ENCODE measurements at regions not wholly inside any gene's neighbourhood (a gene's known extent, or its start where the extent isn't known, plus 50 kb on each side); places are given as distances from the start of the nearest gene placed in this dataset.

GRCh38 chr22:27212617-27213177 lies 555.3 kb downstream of the MIAT start:
- no peak overlapping the region for H3K14ac ChIP-seq (ENCODE audit: insufficient read depth, low read length)
- no peak overlapping the region for H4K8ac ChIP-seq (replicated peaks; ENCODE audit: insufficient read length, low read depth, low read length)
- H2BK20ac ChIP-seq (ENCODE audit: low read depth, low read length, poor library complexity, severe bottlenecking): no peak overlapping the region
- DNase-seq: no peak
- no peaks in the 10 kb centered on the region; the same call in 1 of the 2 replicates for H3K27me3 ChIP-seq (ENCODE audit: insufficient read depth, low read length)
- H3K4me1 ChIP-seq (ENCODE audit: insufficient read depth, low read length): no peaks in the 10 kb centered on the region
- H3K4ac ChIP-seq (ENCODE audit: low read depth, low read length): no peak overlapping the region
- no CpG with 5 or more reads among the region's 14 CpGs for WGBS (ENCODE audit: extremely low coverage, insufficient read length, low lambda C conversion rate)
- no peaks in the 10 kb centered on the region for H4K20me1 ChIP-seq (ENCODE audit: control insufficient read depth, insufficient read depth, insufficient read length)
- H3K27ac Mint-ChIP-seq: no peak overlapping the region
- no peak overlapping the region for H3K4me3 Mint-ChIP-seq
- H3K4me2 ChIP-seq (ENCODE audit: insufficient read depth, insufficient read length, low read length): no peak overlapping the region
- H3T11ph ChIP-seq (ENCODE audit: low read length): no peak overlapping the region
- H2BK120ac ChIP-seq (ENCODE audit: low read depth, low read length, poor library complexity, severe bottlenecking): no peak overlapping the region
- H3K18ac ChIP-seq (ENCODE audit: insufficient read length, low read depth, low read length): no peak overlapping the region
- H2AFZ ChIP-seq (ENCODE audit: low read length): no peak overlapping the region
- H3K23me2 ChIP-seq (ENCODE audit: insufficient read length, low read depth, low read length, poor library complexity, severe bottlenecking): no peaks in the 10 kb centered on the region
- no peak overlapping the region for H4K91ac ChIP-seq (ENCODE audit: insufficient read length, low read depth, low read length)
- H3K4me1 Mint-ChIP-seq: peaks cover 10 to 16% of the 10 kb centered on the region in 2 experiments
- no peak overlapping the region for H3K23ac ChIP-seq (ENCODE audit: insufficient read length, low read depth, low read length)
- H2BK15ac ChIP-seq (ENCODE audit: low read depth, low read length): no peak overlapping the region
- H3K27me3 Mint-ChIP-seq (ENCODE audit: low read depth): peaks cover 13% of the 10 kb centered on the region
- no peak overlapping the region for H4K5ac ChIP-seq (ENCODE audit: insufficient read length, low read depth, low read length)
- H3K9ac ChIP-seq (ENCODE audit: extremely low read depth, insufficient read length, low read length): no peak overlapping the region
- no peaks in the 10 kb centered on the region for H3K36me3 Mint-ChIP-seq (ENCODE audit: insufficient read depth in 1 of 3, low read depth in 3 of 3)
- H2AK5ac ChIP-seq (ENCODE audit: insufficient read length, low read length): no peak overlapping the region
- no peak overlapping the region for H2BK5ac ChIP-seq (ENCODE audit: insufficient read length, low read length)
- H3K79me2 ChIP-seq (ENCODE audit: insufficient read depth, low read length): no peaks in the 10 kb centered on the region
- no peak overlapping the region for H3K27ac ChIP-seq (ENCODE audit: insufficient read length, low read depth, low read length)
- no peaks in the 10 kb centered on the region for H3K9me3 ChIP-seq (ENCODE audit: control insufficient read depth, low read depth, low read length)
- no peak overlapping the region for H2BK12ac ChIP-seq (ENCODE audit: insufficient read length, low read depth, low read length)
- H3K56ac ChIP-seq (ENCODE audit: insufficient read length, low read depth, low read length): no peak overlapping the region
- no peaks in the 10 kb centered on the region for H3K79me1 ChIP-seq (ENCODE audit: insufficient read depth, low read depth, low read length, poor library complexity, severe bottlenecking)
- TF ChIP-seq, protein P1, sequence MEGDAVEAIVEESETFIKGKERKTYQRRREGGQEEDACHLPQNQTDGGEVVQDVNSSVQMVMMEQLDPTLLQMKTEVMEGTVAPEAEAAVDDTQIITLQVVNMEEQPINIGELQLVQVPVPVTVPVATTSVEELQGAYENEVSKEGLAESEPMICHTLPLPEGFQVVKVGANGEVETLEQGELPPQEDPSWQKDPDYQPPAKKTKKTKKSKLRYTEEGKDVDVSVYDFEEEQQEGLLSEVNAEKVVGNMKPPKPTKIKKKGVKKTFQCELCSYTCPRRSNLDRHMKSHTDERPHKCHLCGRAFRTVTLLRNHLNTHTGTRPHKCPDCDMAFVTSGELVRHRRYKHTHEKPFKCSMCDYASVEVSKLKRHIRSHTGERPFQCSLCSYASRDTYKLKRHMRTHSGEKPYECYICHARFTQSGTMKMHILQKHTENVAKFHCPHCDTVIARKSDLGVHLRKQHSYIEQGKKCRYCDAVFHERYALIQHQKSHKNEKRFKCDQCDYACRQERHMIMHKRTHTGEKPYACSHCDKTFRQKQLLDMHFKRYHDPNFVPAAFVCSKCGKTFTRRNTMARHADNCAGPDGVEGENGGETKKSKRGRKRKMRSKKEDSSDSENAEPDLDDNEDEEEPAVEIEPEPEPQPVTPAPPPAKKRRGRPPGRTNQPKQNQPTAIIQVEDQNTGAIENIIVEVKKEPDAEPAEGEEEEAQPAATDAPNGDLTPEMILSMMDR (conservative IDR thresholded peaks at IDR 0.05): no peak
- H3K9me3 Mint-ChIP-seq: no peaks in the 10 kb centered on the region
